Karpas-422 (cell line): ENCODE measurements at regions not wholly inside any gene's neighbourhood (a gene's known extent, or its start where the extent isn't known, plus 50 kb on each side); places are given as distances from the start of the nearest gene placed in this dataset.

ENCODE experiments used
- DNase-seq: peaks from one replicate; pipeline ENCODE4 v3.0.0-alpha.2; 2015
- H2AFZ ChIP-seq: fragments of 200-600 bp; sonication (generic); 2 replicates; pipeline ENCODE4 v1.6.1; 2014; ENCODE audit warnings: antibody characterized with exemption, low read length, mixed read lengths
- H3K27ac ChIP-seq: fragments of 200-600 bp; sonication (generic); 2 replicates; pipeline ENCODE4 v1.5.1; 2014; ENCODE audit warnings: mild to moderate bottlenecking, low read length, moderate library complexity
- H3K27me3 ChIP-seq: fragments of 200-600 bp; sonication (generic); 2 replicates; pipeline ENCODE4 v1.6.1; 2014; ENCODE audit warnings: low read length, mixed read lengths
- H3K36me3 ChIP-seq: fragments of 200-600 bp; sonication (generic); 2 replicates; pipeline ENCODE4 v1.6.1; 2014; ENCODE audit warnings: low read length, mixed read lengths; ENCODE audit not compliant: insufficient read depth
- H3K4me1 ChIP-seq: fragments of 200-600 bp; sonication (generic); 2 replicates; pipeline ENCODE4 v1.6.1; 2014; ENCODE audit warnings: mild to moderate bottlenecking, low read length, mixed read lengths
- H3K4me2 ChIP-seq: fragments of 200-600 bp; sonication (generic); 2 replicates; pipeline ENCODE4 v1.6.1; 2014; ENCODE audit warnings: low read length, low read depth, mild to moderate bottlenecking; ENCODE audit not compliant: poor library complexity, severe bottlenecking
- H3K4me3 ChIP-seq: fragments of 200-600 bp; sonication (generic); 2 replicates; pipeline ENCODE4 v1.5.1; 2014; ENCODE audit warnings: mild to moderate bottlenecking, antibody characterized with exemption, low read length, mixed read lengths
- H3K79me2 ChIP-seq: fragments of 200-600 bp; sonication (generic); 2 replicates; pipeline ENCODE4 v1.6.1; 2014; ENCODE audit warnings: mild to moderate bottlenecking, low read length, mixed read lengths
- H3K9ac ChIP-seq: fragments of 200-600 bp; sonication (generic); 2 replicates; pipeline ENCODE4 v1.6.0; 2014; ENCODE audit warnings: low read length
- H3K9me2 ChIP-seq: fragments of 200-600 bp; sonication (generic), shearing (Covaris generic); replicated peaks from 2 replicates; pipeline ENCODE4 v1.6.0; 2014; ENCODE audit warnings: mild to moderate bottlenecking, low read length, moderate library complexity; ENCODE audit not compliant: insufficient read depth
- H3K9me3 ChIP-seq: fragments of 300-700, 200-600 bp; sonication (generic); 2 replicates; pipeline ENCODE4 v1.6.1; 2014; ENCODE audit warnings: low read length, mixed read lengths
- H4K20me1 ChIP-seq: fragments of 200-600 bp; sonication (generic); 2 replicates; pipeline ENCODE4 v1.6.1; 2014; ENCODE audit warnings: mild to moderate bottlenecking, antibody characterized with exemption, low read length, low read depth; ENCODE audit not compliant: insufficient read depth

- H2AFZ ChIP-seq = no peak overlapping the region
Measured at GRCh38 chr9:107409581-107410389, 79.8 kb downstream of the KLF4 start.

GRCh38 chr9:107407675-107408074 lies 81.9 kb downstream of the KLF4 start:
- H3K79me2 ChIP-seq = no peaks in the 10 kb centered on the region
- no peaks in the 10 kb centered on the region for H4K20me1 ChIP-seq
- no peaks in the 10 kb centered on the region for H3K4me1 ChIP-seq
- H3K27me3 ChIP-seq = no peaks in the 10 kb centered on the region
- H3K36me3 ChIP-seq = no peaks in the 10 kb centered on the region
- no peak overlapping the region for H3K9ac ChIP-seq
- no peaks in the 10 kb centered on the region for H3K9me3 ChIP-seq
- H2AFZ ChIP-seq = no peak overlapping the region
- H3K4me2 ChIP-seq = no peak overlapping the region
- H3K9me2 ChIP-seq = no peaks in the 10 kb centered on the region
- H3K27ac ChIP-seq = no peak overlapping the region
- no peak overlapping the region for H3K4me3 ChIP-seq
- DNase-seq = no peak

More at GRCh38 chr9:107409581-107410389, 79.8 kb downstream of the KLF4 start:
- no peak for DNase-seq
- Histone ChIP-seq H3K4me1 (no peaks in the 10 kb centered on the region), H3K9me3 (no peaks in the 10 kb centered on the region), H3K4me3 (no peak overlapping the region), H3K9ac (no peak overlapping the region), H3K79me2 (no peaks in the 10 kb centered on the region), H3K27ac (no peak overlapping the region), H4K20me1 (no peaks in the 10 kb centered on the region), H3K27me3 (no peaks in the 10 kb centered on the region), H3K36me3 (no peaks in the 10 kb centered on the region), H3K9me2 (no peaks in the 10 kb centered on the region), H3K4me2 (no peak overlapping the region)

- Histone ChIP-seq H3K4me1 (no peaks in the 10 kb centered on the region), H3K79me2 (no peaks in the 10 kb centered on the region), H3K27me3 (no peaks in the 10 kb centered on the region), H3K4me2 (no peak overlapping the region), H4K20me1 (no peaks in the 10 kb centered on the region), H3K36me3 (no peaks in the 10 kb centered on the region), H2AFZ (no peak overlapping the region), H3K4me3 (no peak overlapping the region), H3K9me2 (no peaks in the 10 kb centered on the region), H3K9ac (no peak overlapping the region), H3K27ac (no peak overlapping the region), H3K9me3 (no peaks in the 10 kb centered on the region)
- DNase-seq = no peak
Measured at GRCh38 chr9:107405511-107405910, 84.1 kb downstream of the KLF4 start.

- Histone ChIP-seq H3K9me3 (no peaks in the 10 kb centered on the region), H3K4me1 (no peaks in the 10 kb centered on the region)
- DNase-seq = no peak
Measured at GRCh38 chr9:107404736-107405135, 84.8 kb downstream of the KLF4 start.

GRCh38 chr9:107404161-107404560 lies 85.4 kb downstream of the KLF4 start:
- no peak overlapping the region for H3K27ac ChIP-seq
- H3K4me1 ChIP-seq = no peaks in the 10 kb centered on the region
- H3K9ac ChIP-seq = no peak overlapping the region
- no peaks in the 10 kb centered on the region for H4K20me1 ChIP-seq
- no peaks in the 10 kb centered on the region for H3K79me2 ChIP-seq
- H3K4me2 ChIP-seq = no peak overlapping the region
- H3K36me3 ChIP-seq = no peaks in the 10 kb centered on the region
- no peaks in the 10 kb centered on the region for H3K9me3 ChIP-seq
- no peak for DNase-seq
- H3K27me3 ChIP-seq = no peaks in the 10 kb centered on the region
- H2AFZ ChIP-seq = no peak overlapping the region
- no peaks in the 10 kb centered on the region for H3K9me2 ChIP-seq
- no peak overlapping the region for H3K4me3 ChIP-seq

More at GRCh38 chr9:107404736-107405135, 84.8 kb downstream of the KLF4 start:
- Histone ChIP-seq H3K36me3 (no peaks in the 10 kb centered on the region), H3K9ac (no peak overlapping the region), H3K79me2 (no peaks in the 10 kb centered on the region), H3K27me3 (no peaks in the 10 kb centered on the region), H3K27ac (no peak overlapping the region), H4K20me1 (no peaks in the 10 kb centered on the region), H3K9me2 (no peaks in the 10 kb centered on the region), H3K4me2 (no peak overlapping the region), H3K4me3 (no peak overlapping the region), H2AFZ (no peak overlapping the region)

- Histone ChIP-seq H4K20me1 (no peaks in the 10 kb centered on the region), H3K4me3 (no peak overlapping the region), H3K36me3 (no peaks in the 10 kb centered on the region), H3K4me2 (no peak overlapping the region), H3K4me1 (no peaks in the 10 kb centered on the region), H2AFZ (no peak overlapping the region), H3K9me2 (no peaks in the 10 kb centered on the region), H3K9ac (no peak overlapping the region), H3K79me2 (no peaks in the 10 kb centered on the region), H3K27me3 (no peaks in the 10 kb centered on the region), H3K9me3 (no peaks in the 10 kb centered on the region), H3K27ac (no peak overlapping the region)
- no peak for DNase-seq
Measured at GRCh38 chr9:107397076-107398044, 92.2 kb downstream of the KLF4 start.

GRCh38 chr9:107394264-107394663 lies 95.3 kb downstream of the KLF4 start:
- no peak for DNase-seq
- no peak overlapping the region for H3K4me2 ChIP-seq

GRCh38 chr9:107390778-107391177 lies 98.8 kb downstream of the KLF4 start:
- no peak overlapping the region for H3K9ac ChIP-seq
- H2AFZ ChIP-seq = no peak overlapping the region
- no peaks in the 10 kb centered on the region for H3K9me3 ChIP-seq
- H3K4me1 ChIP-seq = no peaks in the 10 kb centered on the region
- no peaks in the 10 kb centered on the region for H4K20me1 ChIP-seq
- H3K4me2 ChIP-seq = no peak overlapping the region
- no peak overlapping the region for H3K27ac ChIP-seq
- H3K36me3 ChIP-seq = no peaks in the 10 kb centered on the region
- DNase-seq = no peak
- H3K27me3 ChIP-seq = no peaks in the 10 kb centered on the region
- no peaks in the 10 kb centered on the region for H3K9me2 ChIP-seq
- H3K79me2 ChIP-seq = no peaks in the 10 kb centered on the region
- no peak overlapping the region for H3K4me3 ChIP-seq

More at GRCh38 chr9:107394264-107394663, 95.3 kb downstream of the KLF4 start:
- no peak overlapping the region for H3K27ac ChIP-seq
- H3K9me3 ChIP-seq = no peaks in the 10 kb centered on the region
- H3K9me2 ChIP-seq = no peaks in the 10 kb centered on the region
- no peak overlapping the region for H3K9ac ChIP-seq
- H3K4me1 ChIP-seq = no peaks in the 10 kb centered on the region
- no peaks in the 10 kb centered on the region for H3K27me3 ChIP-seq
- no peak overlapping the region for H2AFZ ChIP-seq
- no peaks in the 10 kb centered on the region for H3K36me3 ChIP-seq
- no peak overlapping the region for H3K4me3 ChIP-seq
- no peaks in the 10 kb centered on the region for H4K20me1 ChIP-seq
- H3K79me2 ChIP-seq = no peaks in the 10 kb centered on the region
